ENCODE measurements at regions not wholly inside any gene's neighbourhood (a gene's known extent, or its start where the extent isn't known, plus 50 kb on each side); places are given as distances from the start of the nearest gene placed in this dataset.

DNA sequence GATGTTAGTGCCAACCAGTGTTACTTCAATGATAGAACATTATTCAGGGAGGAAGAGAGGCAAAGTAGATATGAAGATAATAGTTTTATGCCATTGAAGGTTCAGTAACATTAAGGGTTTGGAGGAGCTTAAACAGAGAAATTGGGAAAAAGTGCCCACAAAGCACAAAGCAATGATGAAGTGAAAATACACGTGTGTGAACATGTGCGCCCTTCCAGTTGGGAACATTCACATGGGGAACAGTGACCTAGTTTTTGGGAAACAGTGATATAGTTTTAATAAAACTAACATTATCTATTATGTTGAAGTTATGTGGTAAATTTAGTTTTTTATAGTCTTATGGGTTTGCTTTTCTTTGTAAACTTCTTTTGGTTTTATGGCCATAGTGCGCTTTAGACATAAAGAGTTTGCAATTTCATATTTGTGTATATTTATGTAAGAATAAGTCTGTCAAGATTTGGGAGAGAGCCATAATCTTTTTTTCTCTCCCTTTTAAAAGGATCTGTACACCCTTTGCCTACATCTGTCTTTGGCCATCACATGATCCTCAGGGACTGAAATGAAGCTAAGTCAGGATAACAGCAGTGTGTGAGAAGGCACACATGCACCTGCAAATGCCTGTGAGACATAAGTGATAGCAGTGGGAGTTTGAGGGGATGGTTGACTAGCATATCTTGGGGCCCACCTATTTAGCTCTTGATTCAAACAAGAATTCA lies 450.3 kb upstream of the THRB start:
- TF ChIP-seq, protein P1, sequence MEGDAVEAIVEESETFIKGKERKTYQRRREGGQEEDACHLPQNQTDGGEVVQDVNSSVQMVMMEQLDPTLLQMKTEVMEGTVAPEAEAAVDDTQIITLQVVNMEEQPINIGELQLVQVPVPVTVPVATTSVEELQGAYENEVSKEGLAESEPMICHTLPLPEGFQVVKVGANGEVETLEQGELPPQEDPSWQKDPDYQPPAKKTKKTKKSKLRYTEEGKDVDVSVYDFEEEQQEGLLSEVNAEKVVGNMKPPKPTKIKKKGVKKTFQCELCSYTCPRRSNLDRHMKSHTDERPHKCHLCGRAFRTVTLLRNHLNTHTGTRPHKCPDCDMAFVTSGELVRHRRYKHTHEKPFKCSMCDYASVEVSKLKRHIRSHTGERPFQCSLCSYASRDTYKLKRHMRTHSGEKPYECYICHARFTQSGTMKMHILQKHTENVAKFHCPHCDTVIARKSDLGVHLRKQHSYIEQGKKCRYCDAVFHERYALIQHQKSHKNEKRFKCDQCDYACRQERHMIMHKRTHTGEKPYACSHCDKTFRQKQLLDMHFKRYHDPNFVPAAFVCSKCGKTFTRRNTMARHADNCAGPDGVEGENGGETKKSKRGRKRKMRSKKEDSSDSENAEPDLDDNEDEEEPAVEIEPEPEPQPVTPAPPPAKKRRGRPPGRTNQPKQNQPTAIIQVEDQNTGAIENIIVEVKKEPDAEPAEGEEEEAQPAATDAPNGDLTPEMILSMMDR (conservative IDR thresholded peaks at IDR 0.05; ENCODE audit: low read length), result no peak
- TF ChIP-seq EZH2phosphoT487 (IDR thresholded peaks at IDR 0.05; ENCODE audit: borderline replicate concordance, low read depth, low read length), result no peak

Data from OCI-LY7 (cell line).